GM18907 (cell line): ENCODE measurements at regions not wholly inside any gene's neighbourhood (a gene's known extent, or its start where the extent isn't known, plus 50 kb on each side); places are given as distances from the start of the nearest gene placed in this dataset.

ENCODE experiments used
- ATAC-seq: cut with Tn5 transposase; IDR thresholded peaks from one replicate; pipeline ENCODE4 v1.9.1; 2021; ENCODE audit warnings: mild to moderate bottlenecking, moderate library complexity; ENCODE audit not compliant: unreplicated experiment

DNA sequence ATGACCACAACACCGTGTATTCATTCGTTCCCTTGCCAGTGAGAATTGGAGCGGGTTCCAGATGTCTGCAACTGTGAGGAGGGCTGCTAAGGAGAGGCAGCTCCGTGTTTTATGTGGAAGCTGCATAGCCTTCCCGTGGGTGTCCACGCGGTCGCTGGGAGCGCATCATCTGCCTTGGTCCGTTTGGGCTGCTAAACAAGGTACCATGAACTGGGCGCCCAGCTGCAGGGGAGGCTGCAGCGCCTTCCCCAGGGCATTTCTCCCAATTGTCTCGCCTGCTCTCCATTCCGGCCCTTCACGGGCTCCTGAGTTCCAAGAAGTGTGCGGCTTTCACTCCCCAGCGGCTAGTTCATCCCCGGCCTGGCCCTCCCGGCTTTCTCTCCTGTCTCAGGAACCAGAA is 1446.4 kb downstream of the TBC1D22A start:
- ATAC-seq, result no peak

DNA sequence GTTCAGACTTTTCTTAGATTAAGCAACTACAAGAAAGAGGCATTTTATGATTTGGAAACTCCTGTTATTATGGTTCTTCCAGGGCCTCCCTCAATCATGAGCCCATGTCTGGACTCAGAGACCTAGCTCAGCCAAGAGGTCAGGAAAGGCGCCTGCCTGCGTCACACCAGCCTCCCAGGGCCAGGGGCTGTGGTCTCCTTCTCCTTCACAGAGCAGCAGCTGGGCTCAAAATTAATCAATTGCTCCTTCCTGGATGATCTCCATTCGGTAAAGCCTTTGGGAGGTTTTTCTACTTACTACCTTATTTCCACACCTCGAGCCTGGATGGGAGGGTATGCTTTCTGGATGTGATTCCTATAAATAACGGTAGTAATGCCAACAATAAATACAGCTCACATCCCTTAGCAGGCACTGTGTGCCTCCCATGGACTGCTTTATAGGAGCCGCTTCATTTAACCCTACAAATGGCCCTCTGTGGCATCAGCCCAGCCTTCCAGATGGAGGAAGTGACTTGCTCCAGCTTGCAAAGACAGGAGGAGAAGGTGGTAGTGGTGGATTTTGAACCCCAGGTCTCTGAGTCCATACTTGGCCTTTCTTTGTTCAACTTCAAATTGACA is 1445.6 kb downstream of the TBC1D22A start:
- no peak for ATAC-seq

DNA sequence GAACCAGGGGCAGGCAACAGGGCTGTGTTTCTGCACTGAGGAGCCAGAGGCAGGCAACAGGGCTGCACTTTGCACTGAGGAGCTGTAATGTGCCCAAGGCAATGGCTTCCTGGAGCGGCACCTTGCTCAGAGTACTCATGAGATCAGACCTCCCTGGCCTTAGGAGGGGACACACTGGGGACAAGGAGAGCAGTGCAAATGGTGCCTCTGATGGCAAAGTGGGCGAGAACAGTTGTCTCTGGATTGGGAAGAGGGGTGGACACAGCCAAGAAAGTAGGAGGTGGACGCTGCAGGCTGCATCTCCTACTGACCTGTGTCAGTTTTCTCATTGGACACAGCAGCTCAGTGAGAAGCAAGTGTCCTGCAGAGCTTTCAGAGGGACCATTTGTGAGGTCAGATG is 1443.3 kb downstream of the TBC1D22A start:
- no peak for ATAC-seq

DNA sequence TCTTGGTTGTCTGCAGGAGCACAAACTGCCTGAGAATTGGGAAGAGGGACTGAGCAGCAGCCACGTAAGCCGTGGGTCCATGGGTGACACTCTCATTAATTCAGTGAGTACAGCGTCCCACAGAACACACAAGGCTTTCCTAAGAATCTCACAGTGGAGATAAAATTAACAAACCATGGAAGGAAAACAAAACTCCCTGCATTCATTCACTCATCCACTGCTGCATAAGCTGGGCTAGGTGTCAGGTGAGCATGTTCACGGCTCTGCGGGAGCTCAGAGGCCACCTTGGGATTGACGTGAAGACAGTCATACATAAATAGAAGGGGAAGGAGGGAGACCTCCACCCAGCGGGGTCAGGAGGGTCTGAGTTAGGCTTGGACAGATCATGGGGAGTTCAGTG is 1442.7 kb downstream of the TBC1D22A start:
- no peak for ATAC-seq

- ATAC-seq, result no peak
Measured at GRCh38 chr22:48204296-48204695, 1441.8 kb downstream of the TBC1D22A start.

- no peak for ATAC-seq
Measured at GRCh38 chr22:48199667-48200066, 1437.2 kb downstream of the TBC1D22A start.

GRCh38 chr22:48198489-48199459 is 1436.3 kb downstream of the TBC1D22A start:
- no peak for ATAC-seq

DNA sequence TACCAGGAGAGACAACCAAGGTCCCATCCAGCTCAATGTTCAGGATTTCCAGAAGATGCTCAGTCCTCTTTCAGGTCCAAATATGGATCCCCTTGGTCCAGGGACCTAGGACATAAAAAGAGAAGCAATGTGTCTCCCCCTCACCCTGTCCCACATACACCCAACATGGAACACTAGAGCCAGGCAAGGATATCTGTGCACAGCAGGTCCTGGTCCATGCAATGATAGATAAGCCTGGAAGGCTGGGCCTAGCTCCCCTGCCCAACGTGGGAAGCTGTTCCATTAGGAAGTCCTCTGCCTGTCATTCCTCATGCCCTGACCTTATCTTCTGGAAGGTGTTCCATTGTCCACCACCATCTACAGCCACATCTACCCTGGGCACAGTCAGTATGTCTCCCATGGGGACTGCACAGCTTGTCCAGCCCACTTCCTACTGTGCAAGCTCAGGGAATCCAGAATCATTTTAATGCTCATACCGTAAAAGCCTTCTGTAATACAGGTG is 1434.8 kb downstream of the TBC1D22A start:
- ATAC-seq, result no peak

GRCh38 chr22:48192920-48193319 is 1430.5 kb downstream of the TBC1D22A start:
- ATAC-seq, result no peak

DNA sequence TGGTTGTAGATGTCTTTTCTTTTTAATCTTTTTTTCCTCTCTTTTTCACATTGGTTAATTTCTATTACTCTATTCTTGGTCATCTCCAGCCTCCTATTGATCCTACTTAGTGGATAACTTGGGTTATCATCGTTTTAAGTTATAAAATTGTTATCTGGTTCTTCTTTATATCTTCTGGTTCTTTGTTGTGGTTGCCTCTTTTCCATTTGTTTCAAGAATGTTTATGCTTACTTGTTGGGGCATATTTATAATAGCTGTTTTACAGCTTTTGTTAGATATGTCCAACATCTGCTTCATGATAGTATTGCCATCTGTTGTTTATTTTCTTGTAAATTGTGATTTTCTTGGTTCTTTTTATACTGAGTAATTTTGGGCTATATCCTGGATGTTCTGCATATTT is 1429.6 kb downstream of the TBC1D22A start:
- no peak for ATAC-seq

GRCh38 chr22:48188231-48188721 is 1425.8 kb downstream of the TBC1D22A start:
- ATAC-seq, result no peak

DNA sequence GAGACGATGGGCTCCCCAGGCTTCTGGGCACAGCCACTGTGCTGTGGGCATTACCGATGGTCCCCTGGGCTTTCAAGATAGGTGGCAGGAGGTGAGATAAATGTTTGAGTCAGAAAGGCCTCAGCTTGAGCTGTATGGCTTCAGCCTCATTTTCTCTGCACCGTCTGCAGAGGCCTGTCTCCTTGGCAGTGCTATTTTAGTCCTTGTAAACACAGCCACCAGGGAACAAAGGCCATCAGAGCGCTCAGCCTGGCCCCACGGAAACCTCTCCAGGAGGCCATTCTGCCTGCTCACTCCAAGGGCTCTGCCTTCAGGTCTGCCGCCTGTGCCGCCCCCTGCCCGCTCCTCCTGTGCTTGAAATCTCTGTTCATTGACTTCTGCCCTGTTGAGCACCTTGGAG is 1424.9 kb downstream of the TBC1D22A start:
- ATAC-seq, result no peak

DNA sequence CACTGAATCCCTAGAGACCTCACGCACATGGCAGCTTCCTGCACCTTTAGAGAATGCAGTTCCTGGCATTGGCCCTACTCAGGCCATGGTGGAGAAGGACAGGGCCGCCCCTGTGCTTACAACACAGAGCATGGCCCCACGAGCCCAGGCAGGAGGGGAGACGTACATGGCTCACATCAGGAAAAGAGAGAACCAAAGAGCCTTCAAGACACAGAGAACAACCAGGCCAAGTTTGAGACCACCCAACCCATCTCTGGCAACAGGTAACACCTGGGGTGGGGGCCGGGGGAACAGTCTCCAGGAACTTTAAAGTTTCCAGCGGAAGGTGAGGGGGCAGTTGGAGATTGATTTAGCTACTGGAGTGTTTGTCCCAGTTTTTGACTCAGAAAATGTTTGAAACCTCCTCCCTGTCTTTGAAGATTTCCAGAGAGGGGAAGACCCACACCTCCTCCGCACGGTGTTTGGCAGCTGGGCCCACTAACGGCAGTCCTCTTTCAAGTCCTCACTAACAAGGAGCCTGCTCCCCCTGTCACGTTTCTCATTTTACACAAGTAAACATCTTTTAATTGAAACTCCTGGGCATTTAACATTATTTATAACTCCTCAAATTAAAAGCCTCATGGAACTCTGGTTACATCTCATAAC is 1423.8 kb downstream of the TBC1D22A start:
- ATAC-seq, result no peak

DNA sequence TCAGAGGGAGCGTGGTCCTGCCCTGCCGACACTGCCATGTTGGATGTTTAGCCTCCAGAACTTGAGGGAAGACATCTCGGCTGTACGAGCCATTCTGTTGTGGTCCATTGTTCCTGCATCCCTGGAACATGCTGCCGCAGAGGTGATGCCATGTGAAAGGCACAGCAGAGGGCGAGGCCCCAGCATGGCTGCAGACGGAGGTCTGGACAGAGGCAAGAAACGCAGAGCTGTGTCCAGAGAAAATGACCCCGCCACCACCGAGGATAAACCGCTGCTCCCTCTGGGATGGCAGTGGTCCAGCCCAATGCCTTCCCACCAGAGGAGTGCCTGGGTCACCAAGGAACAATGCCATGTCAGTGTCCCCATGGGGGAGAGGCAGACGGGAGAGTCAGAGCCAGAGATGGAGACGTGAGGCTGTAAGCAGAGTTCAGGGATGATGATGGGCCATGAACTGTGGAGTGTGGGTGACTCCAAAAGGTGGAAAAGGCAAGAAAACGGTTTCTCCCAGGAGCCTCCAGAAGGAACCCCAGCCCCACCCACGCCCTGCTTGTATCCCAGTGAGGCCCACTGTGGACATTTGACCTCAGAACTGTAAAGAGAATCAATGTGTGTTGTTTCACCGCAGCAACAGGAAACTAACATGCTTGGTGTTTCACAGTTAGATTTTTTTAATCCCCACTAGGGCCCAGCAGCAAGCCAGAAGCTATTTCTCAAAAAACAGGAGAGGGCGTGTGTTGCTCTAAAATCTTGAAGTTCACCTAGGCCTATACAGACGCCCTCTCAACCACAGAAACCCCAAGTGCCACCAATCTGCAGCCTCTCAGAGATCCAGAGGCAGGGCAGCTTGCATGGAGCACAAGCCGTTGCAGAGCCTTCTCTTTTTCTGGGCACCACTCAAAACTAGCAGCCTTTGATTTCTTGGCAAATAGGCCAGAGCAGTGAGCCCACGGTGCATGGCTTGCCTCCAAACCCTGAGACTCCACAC is 1422.9 kb downstream of the TBC1D22A start:
- no peak for ATAC-seq

- ATAC-seq, result no peak
Measured at GRCh38 chr22:48182846-48183805, 1420.7 kb downstream of the TBC1D22A start.

GRCh38 chr22:48182031-48182430 is 1419.6 kb downstream of the TBC1D22A start:
- ATAC-seq, result no peak

- no peak for ATAC-seq
Measured at GRCh38 chr22:48181263-48181955, 1419.0 kb downstream of the TBC1D22A start.

- ATAC-seq, result no peak
Measured at GRCh38 chr22:48180631-48181030, 1418.2 kb downstream of the TBC1D22A start.
